ENCODE measurements at regions not wholly inside any gene's neighbourhood (a gene's known extent, or its start where the extent isn't known, plus 50 kb on each side); places are given as distances from the start of the nearest gene placed in this dataset.

- Histone ChIP-seq H3K79me2 (ENCODE audit: control insufficient read depth, insufficient read depth, low read length) (no peaks in the 10 kb centered on the region), H3K9me1 (ENCODE audit: control insufficient read depth, extremely low read depth, insufficient read depth, low read length) (no peaks in the 10 kb centered on the region), H2AFZ (ENCODE audit: control insufficient read depth, low read length) (no peak overlapping the region), H3K4me3 (ENCODE audit: control insufficient read depth in 2 of 3, extremely low read depth in 1 of 3, insufficient read depth in 2 of 3, low read depth in 1 of 3, low read length in 3 of 3) (no peak overlapping the region), H3K36me3 (ENCODE audit: control insufficient read depth in 2 of 2, extremely low read depth in 1 of 2, insufficient read depth in 2 of 2, low read length in 2 of 2) (no peaks in the 10 kb centered on the region), H3K9ac (ENCODE audit: control insufficient read depth, extremely low read depth, insufficient read depth, low read length) (no peak overlapping the region), H3K27ac (ENCODE audit: control insufficient read depth, insufficient read depth, low read length) (no peak overlapping the region), H3K4me1 (ENCODE audit: control insufficient read depth, extremely low read depth, insufficient read depth, low read length) (peaks cover 6% of the 10 kb centered on the region), H4K20me1 (ENCODE audit: control insufficient read depth, extremely low read depth, insufficient read depth, low read length) (no peaks in the 10 kb centered on the region), H3K4me2 (ENCODE audit: control insufficient read depth, extremely low read depth, insufficient read depth, low read depth, low read length) (no peak overlapping the region), H3K27me3 (ENCODE audit: control insufficient read depth, extremely low read depth, insufficient read depth, low read length) (no peaks in the 10 kb centered on the region), H3K9me3 (ENCODE audit: control insufficient read depth, low read depth, low read length) (no peaks in the 10 kb centered on the region)
- FAIRE-seq (no peak), DNase-seq (ENCODE audit: low read depth, low spot score) (no peak)
- TF ChIP-seq EZH2 (IDR thresholded peaks at IDR 0.05; ENCODE audit: low read length) (no peak), CTCF (optimal IDR thresholded peaks at IDR 0.05 in 1 of 3, IDR thresholded peaks at IDR 0.05 in 1 of 3, conservative IDR thresholded peaks at IDR 0.05 in 1 of 3; ENCODE audit: extremely low read depth in 1 of 3, insufficient read depth in 2 of 3, low read length in 3 of 3) (no peak)
- dilution Hi-C loops (cut with MboI; ENCODE audit: extremely low pct_ligation_motif_present, low sequenced_read_pairs), result no loop called here
Measured at GRCh38 chr9:106801816-106802215, 61.1 kb upstream of the ZNF462 start.

Small RNA genes lying in the stretch of these regions (small RNA-seq; reads per million reads assigned to genes)
- gene MIR8081 (ENCODE audit: insufficient read length in 3 of 3, low read depth in 3 of 3, low replicate concordance in 1 of 3), result 0 reads per million in 3 experiments
